Stimulated activated CD4-positive, alpha-beta T cell treated with anti-CD3 and anti-CD28 coated beads, Interleukin-12 subunit alpha, Interleukin-12 subunit beta, amount 100 ng/mL, for 4 hours (primary cell): ENCODE measurements at regions not wholly inside any gene's neighbourhood (a gene's known extent, or its start where the extent isn't known, plus 50 kb on each side); places are given as distances from the start of the nearest gene placed in this dataset.
"Not testable (repeated sequence)": the region's sequence is repeated elsewhere in the genome, so short reads cannot be mapped to it uniquely, and the experiment has no call there.

Experiments used
- DNase-seq: peaks from one replicate; pipeline ENCODE4 v3.0.0-alpha.2; 2020

- no peak for DNase-seq
Measured at GRCh38 chr3:87564438-87564837, 288.1 kb upstream of the POU1F1 start.

- DNase-seq: no peak
Measured at GRCh38 chr3:87563712-87564111, 287.3 kb upstream of the POU1F1 start.

DNA sequence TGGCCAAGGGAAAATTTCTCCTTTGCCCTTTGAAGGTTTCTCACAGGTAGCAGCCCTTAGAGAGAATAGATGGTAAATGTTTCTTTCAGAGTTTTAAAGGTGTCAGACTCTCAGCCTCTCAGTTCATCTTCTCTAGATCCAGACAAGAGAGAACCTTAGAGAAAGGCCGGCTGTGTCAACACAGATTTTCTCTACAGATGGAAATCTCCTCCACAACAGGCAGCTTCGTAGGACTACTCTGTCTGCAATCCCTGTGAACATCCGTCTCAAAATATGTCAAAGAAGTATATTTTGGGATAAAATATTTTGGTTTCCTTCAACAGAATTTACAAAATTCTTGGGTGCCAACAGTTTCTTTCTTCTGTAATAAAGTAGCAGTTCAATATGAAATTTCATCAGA lies 282.1 kb upstream of the POU1F1 start:
- no peak for DNase-seq

DNA sequence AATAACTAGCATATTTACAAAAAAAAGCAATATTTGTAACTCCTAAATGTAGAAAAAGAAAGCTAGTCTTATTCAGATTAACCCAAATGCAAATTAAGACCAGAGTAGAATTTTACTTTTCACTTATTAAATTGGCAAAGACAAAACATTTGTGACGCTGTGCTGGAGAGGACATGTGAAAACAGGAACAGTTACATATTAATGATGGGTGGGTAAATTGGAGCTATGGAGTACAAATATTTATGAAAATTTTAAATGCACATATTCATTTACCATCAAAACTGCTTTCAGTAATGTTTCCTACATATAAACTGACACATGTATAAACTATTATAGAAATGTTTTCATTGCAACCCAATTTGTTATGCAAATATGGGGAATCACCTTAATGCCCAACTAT lies 278.9 kb upstream of the POU1F1 start:
- DNase-seq: no peak

- no peak for DNase-seq
Measured at GRCh38 chr3:87553058-87553457, 276.7 kb upstream of the POU1F1 start.

GRCh38 chr3:87550892-87551291 lies 274.5 kb upstream of the POU1F1 start:
- DNase-seq: no peak

DNA sequence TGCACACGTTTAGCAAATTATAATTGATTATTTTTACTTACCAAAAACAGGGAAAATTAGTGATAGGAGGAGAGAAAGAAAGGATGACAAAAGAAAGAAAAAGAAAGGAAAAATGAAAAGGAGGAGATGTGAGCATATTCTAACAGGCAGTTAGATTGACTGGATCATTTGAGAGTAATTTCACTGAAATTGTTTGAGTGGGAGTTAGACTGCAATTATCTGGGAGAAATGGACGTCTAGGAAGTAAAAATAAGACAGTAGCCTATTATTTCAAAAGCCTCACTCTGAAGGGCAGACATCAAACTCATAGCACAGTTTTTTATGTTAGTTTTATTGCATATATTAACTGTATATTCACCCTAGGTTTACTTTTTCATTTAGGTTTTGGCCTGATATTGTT lies 272.8 kb upstream of the POU1F1 start:
- no peak for DNase-seq

- no peak for DNase-seq
Measured at GRCh38 chr3:87548271-87548670, 271.9 kb upstream of the POU1F1 start.

GRCh38 chr3:87546216-87546615 lies 269.8 kb upstream of the POU1F1 start:
- DNase-seq: no peak

GRCh38 chr3:87543408-87543807 lies 267.0 kb upstream of the POU1F1 start:
- not testable (repeated sequence) for DNase-seq

GRCh38 chr3:87541723-87542122 lies 265.3 kb upstream of the POU1F1 start:
- no peak for DNase-seq

DNA sequence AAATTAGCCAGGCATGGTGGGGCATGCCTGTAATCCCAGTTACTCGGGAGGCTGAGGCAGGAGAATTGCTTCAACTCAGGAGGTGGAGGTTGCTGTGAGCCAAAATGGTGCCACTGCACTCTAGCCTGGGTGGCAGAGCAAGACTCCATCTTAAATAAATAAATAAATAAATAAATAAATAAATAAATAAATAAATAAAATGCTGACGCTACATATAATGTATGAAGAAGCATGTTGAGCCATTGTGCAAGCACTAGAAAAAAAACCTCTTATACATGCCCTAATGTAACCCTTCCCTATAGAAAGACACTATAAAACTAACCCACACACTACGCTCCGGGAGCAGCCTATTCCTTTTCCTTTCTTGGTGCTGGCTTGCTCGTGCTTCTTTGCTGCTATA lies 262.3 kb upstream of the POU1F1 start:
- DNase-seq: not testable (repeated sequence)

- no peak for DNase-seq
Measured at GRCh38 chr3:87509401-87509800, 233.0 kb upstream of the POU1F1 start.

GRCh38 chr3:87508921-87509320 lies 232.5 kb upstream of the POU1F1 start:
- DNase-seq: no peak

DNA sequence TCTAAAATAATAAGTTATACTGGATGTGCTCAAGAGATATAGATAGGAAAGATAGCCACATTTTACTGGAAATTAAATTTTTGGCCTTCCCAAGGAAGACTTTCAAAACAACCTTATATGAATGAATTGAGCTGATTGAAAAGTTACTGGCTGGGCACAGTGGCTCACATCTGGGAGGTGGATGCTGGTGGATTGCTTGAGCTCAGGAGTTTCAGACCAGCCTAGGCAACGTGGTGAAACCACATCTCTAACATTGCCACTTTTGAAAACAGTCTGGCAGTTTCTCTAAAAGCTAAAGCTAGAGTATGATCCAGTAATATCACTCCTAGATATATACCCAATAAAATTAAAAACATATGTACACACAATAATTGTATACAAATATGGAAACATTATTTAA lies 231.4 kb upstream of the POU1F1 start:
- DNase-seq: no peak

GRCh38 chr3:87503900-87504498 lies 227.6 kb upstream of the POU1F1 start:
- DNase-seq: no peak

DNA sequence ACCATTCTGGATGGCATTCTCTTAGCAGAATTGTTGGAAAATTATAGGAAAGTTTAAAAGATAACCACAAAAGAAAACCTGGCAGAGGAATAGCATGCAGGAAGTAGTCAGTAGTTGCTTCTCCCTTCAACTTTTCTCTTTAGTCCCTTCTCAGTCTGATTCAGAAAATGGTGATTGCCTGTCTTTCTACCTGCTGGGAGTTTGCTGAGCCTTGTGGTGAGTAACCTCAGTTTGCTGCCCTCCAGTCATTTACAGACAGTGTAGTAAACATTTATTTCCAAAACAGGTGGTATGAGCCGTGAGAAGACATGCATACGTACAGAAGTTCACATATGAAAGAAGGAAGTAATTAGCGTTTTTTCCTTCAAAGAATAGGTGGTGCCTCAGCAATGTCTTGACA lies 224.7 kb upstream of the POU1F1 start:
- no peak for DNase-seq

- DNase-seq: no peak
Measured at GRCh38 chr3:87498358-87499080, 222.1 kb upstream of the POU1F1 start.

DNA sequence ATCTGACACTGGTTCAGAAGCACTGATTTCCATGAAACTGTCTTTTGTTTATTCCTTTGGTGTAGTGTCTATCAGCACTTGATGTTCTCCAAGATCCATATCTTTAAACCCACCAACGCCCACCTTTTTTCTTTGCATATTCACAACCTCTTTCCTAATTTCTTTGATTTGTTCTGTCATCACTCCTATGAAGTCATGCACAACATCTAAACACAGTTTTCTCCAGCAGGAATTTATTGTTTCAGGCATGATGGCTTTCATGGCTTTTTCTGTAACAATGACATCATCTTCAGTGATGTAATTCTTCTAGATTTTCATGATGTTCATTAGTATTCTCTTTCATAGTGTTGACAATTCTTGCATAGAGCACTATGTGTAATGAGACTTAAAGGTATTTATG lies 219.6 kb upstream of the POU1F1 start:
- no peak for DNase-seq

DNA sequence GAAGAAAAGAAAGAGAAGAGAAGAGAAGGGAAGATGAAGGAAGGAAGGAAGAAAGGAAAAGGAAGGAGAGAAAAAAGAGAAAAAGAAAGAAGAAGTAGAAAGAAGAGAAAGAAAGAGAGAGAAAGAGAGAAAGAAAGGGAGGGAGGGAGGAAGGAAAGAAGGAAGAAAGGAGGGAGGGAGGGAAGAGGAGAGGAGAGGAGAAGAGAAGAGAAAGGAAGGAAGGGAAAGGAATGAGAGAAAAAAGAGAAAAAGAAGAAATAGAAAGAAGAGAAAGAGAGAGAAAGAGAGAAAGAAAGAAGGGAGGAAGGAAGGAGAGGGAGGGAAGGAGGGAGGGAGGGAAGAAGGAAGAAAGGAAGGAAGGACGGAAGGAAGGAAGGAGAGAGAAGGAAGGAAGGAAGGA lies 217.9 kb upstream of the POU1F1 start:
- no peak for DNase-seq

- no peak for DNase-seq
Measured at GRCh38 chr3:87491843-87492242, 215.5 kb upstream of the POU1F1 start.

DNA sequence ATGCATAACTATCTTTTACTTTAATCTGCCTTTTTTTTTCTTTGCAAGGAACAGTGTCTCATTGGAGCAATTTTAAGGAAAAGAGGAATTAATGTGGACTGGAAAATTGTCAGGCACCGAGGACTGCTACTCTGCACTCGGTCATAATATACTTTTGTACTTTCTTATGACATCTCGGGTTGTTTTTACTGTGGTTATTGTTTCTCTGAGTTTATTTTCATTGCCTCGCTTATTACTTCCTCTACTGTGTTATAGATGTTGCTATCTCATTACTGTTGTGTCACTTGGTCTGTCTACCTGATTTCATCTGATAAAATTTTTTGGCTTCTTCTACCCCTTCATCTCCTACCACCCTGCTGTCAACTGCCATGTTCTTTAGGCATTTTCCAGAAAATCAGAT lies 213.5 kb upstream of the POU1F1 start:
- no peak for DNase-seq

DNA sequence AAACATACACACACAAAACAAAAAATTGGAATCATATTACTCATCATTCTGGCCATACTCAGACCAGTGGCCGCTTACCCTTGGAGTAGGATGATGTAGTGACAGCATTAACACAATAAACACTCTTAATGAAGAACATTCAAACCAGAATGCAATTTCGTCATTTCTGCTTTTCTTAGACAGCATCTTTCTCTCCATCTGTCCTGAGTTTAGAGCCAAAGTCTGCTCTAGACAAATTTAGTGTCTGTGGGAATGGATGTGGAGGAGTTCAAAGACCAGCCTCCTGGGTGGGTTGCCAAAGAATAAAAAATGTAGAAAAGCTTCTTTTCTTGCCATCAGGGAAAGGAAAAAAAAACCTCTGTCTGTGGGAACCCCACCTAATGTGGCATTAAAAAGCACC lies 212.4 kb upstream of the POU1F1 start:
- no peak for DNase-seq

GRCh38 chr3:87486635-87487034 lies 210.3 kb upstream of the POU1F1 start:
- DNase-seq: not testable (repeated sequence)

DNA sequence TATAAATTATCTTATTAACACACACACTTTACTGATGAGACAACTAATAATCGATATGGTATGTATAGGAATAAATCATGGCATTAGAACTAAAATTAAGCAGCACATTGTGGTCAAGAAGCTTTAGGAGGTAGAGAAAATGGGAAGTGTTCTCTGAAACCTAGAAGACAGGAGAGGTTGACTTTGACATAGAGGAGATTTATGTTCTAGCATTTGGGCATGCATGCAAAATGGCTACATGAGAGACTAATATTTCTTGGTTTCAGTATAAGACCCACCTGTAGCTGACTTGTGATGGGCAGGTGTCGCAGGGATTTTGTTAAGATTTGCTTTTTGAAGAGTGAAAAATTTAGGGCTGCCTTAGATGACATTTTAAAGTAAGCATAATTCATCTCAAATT lies 209.7 kb upstream of the POU1F1 start:
- no peak for DNase-seq
